Endothelial cell of umbilical vein (primary cell): ENCODE measurements at regions not wholly inside any gene's neighbourhood (a gene's known extent, or its start where the extent isn't known, plus 50 kb on each side); places are given as distances from the start of the nearest gene placed in this dataset.
A peak's percentile ranks its signal among the peaks of the same experiment; 100 is the strongest.

Source experiments
- BruUV-seq: library from RNA; stranded (reverse); fragments of 400-500 nt; replicated peaks from 2 replicates; lab custom pipeline; 2021; lab: Mats Ljungman, UMichigan
- CTCF ChIA-PET: fragments of 300-600, 350-600 bp; sonication (Branson Sonifier 250); formaldehyde crosslinking; loops from one replicate; lab custom pipeline; 2021; ENCODE audit warnings: antibody characterized with exemption, inconsistent platforms; lab: Charles Lee
- POLR2A ChIA-PET: fragments of 300-600, 350-600 bp; sonication (Branson Sonifier 250); formaldehyde crosslinking; loops from one replicate; lab custom pipeline; 2021; ENCODE audit warnings: antibody characterized with exemption, inconsistent platforms; lab: Charles Lee
- DNase-seq: peaks from one replicate; pipeline ENCODE4 v3.0.0-alpha.2; 2011; ENCODE audit warnings: low read depth, low spot score
- FAIRE-seq: peaks from 2 replicates; lab custom pipeline; 2011; peaks lifted over from hg19 to GRCh38; lab: Jason Lieb, UNC
- H2AFZ ChIP-seq: 2 replicates; pipeline ENCODE4 v1.6.0; 2012; ENCODE audit warnings: low read depth, low read length, control low read depth, inconsistent platforms
- H3K27ac ChIP-seq: 2 replicates; pipeline ENCODE4 v1.5.1; 2011; ENCODE audit warnings: low read depth, mild to moderate bottlenecking, control low read depth, low read length, moderate library complexity; ENCODE audit not compliant: insufficient read depth
- H3K27me3 ChIP-seq, 2 experiments: 2 replicates each; pipeline versions ENCODE4 v1.6.0 to v1.6.1; 2011; ENCODE audit warnings: low read length in 2 of 2, mixed read lengths in 1 of 2; ENCODE audit not compliant: control insufficient read depth in 2 of 2, insufficient read depth in 2 of 2
- H3K36me3 ChIP-seq, 2 experiments: 2 replicates in 1 of 2; 3 replicates in 1 of 2; pipeline ENCODE4 v1.5.1; 2011; ENCODE audit warnings: low read length in 2 of 2, mild to moderate bottlenecking in 1 of 2, moderate library complexity in 1 of 2; ENCODE audit not compliant: control insufficient read depth in 2 of 2, insufficient read depth in 2 of 2; ENCODE audit errors: extremely low read depth in 1 of 2
- H3K4me1 ChIP-seq: 3 replicates; pipeline ENCODE4 v1.5.1; 2011; ENCODE audit warnings: mild to moderate bottlenecking, low read length; ENCODE audit not compliant: control insufficient read depth, insufficient read depth; ENCODE audit errors: extremely low read depth
- H3K4me2 ChIP-seq: 2 replicates; pipeline ENCODE4 v1.6.1; 2011; ENCODE audit warnings: low read length, control low read depth, mixed read lengths; ENCODE audit not compliant: insufficient read depth
- H3K4me3 ChIP-seq, 3 experiments: fragments of 200-600 bp in 1 of 3; sonication (generic), shearing (Covaris generic) in 1 of 3; replicated peaks in 1 of 3; 2 replicates each; pipeline ENCODE4 v1.5.1; 2011 to 2016; ENCODE audit warnings: control low read depth in 3 of 3, low read length in 3 of 3, mild to moderate bottlenecking in 2 of 3, inconsistent platforms in 1 of 3, low read depth in 1 of 3, moderate library complexity in 1 of 3; ENCODE audit not compliant: insufficient read depth in 1 of 3
- H3K79me2 ChIP-seq: 2 replicates; pipeline ENCODE4 v1.6.0; 2012; ENCODE audit warnings: low read length, inconsistent platforms; ENCODE audit not compliant: control insufficient read depth, insufficient read depth
- H3K9ac ChIP-seq: replicated peaks from 2 replicates; pipeline ENCODE3; 2011; ENCODE audit warnings: low read length, control low read depth; ENCODE audit not compliant: insufficient read depth; ENCODE audit errors: extremely low read depth
- H3K9me1 ChIP-seq: replicated peaks from 3 replicates; pipeline ENCODE4 v1.6.0; 2011; ENCODE audit warnings: mild to moderate bottlenecking, low read length; ENCODE audit not compliant: control insufficient read depth, insufficient read depth; ENCODE audit errors: extremely low read depth
- H3K9me3 ChIP-seq: replicated peaks from 2 replicates; pipeline ENCODE4 v1.5.1; 2012; ENCODE audit warnings: low read length, inconsistent platforms; ENCODE audit not compliant: control insufficient read depth, insufficient read depth
- H4K20me1 ChIP-seq: replicated peaks from 2 replicates; pipeline ENCODE3; 2011; ENCODE audit warnings: mild to moderate bottlenecking, low read length; ENCODE audit not compliant: control insufficient read depth, insufficient read depth; ENCODE audit errors: extremely low read depth
- CTCF ChIP-seq, 2 donors: IDR thresholded peaks; 1 replicate in 1 of 2; 2 replicates in 1 of 2; pipeline ENCODE4 v1.5.1; 2011; ENCODE audit warnings: low read length in 2 of 2, mild to moderate bottlenecking in 2 of 2, moderate library complexity in 2 of 2, control low read depth in 1 of 2, inconsistent platforms in 1 of 2, low read depth in 1 of 2; ENCODE audit not compliant: insufficient read depth in 1 of 2; ENCODE audit errors: extremely low read depth in 1 of 2
- EZH2 ChIP-seq: IDR thresholded peaks from 2 replicates; pipeline ENCODE4 v1.6.1; 2012; ENCODE audit warnings: borderline replicate concordance, low read depth, mild to moderate bottlenecking, moderate library complexity, low read length, inconsistent platforms; ENCODE audit not compliant: severe bottlenecking
- FOS ChIP-seq: IDR thresholded peaks from 2 replicates; pipeline ENCODE4 v1.6.1; 2011; ENCODE audit warnings: mild to moderate bottlenecking, low read length, moderate library complexity, borderline replicate concordance; ENCODE audit not compliant: insufficient read depth
- GATA2 ChIP-seq: IDR thresholded peaks from 2 replicates; pipeline ENCODE4 v1.7.0; 2011; ENCODE audit warnings: low read depth, mild to moderate bottlenecking, moderate library complexity, mixed read lengths, low read length; ENCODE audit not compliant: insufficient read length, insufficient read depth
- JUN ChIP-seq: IDR thresholded peaks from 2 replicates; pipeline ENCODE4 v1.6.1; 2011; ENCODE audit warnings: borderline replicate concordance, low read depth; ENCODE audit not compliant: insufficient read length, insufficient read depth
- MAX ChIP-seq: IDR thresholded peaks from 2 replicates; pipeline ENCODE4 v1.6.1; 2011; ENCODE audit not compliant: insufficient read depth, insufficient read length
- MYC ChIP-seq: IDR thresholded peaks from one replicate; pipeline ENCODE4 v1.6.1; 2011; ENCODE audit warnings: mild to moderate bottlenecking, low read depth, low read length
- POLR2A ChIP-seq: IDR thresholded peaks from 2 replicates; pipeline ENCODE4 v1.6.1; 2012; ENCODE audit warnings: low read depth, mild to moderate bottlenecking, control low read depth, low read length
- POLR2AphosphoS5 ChIP-seq: IDR thresholded peaks from 2 replicates; pipeline ENCODE4 v1.6.1; 2012; ENCODE audit warnings: low read depth, mild to moderate bottlenecking, control low read depth, low read length, moderate library complexity; ENCODE audit not compliant: insufficient read depth
- dilution Hi-C: fragments of 300-500 bp; cut with MboI; formaldehyde crosslinking; loops from one replicate; pipeline ENCODE4 v1.15.0; 2019; ENCODE audit warnings: low sequenced_read_pairs; ENCODE audit not compliant: extremely low pct_ligation_motif_present
- intact Hi-C: fragments of 100-400 bp; cut with micrococcal nuclease; formaldehyde crosslinking; loops from one replicate; pipeline ENCODE4 v1.10.0; 2022

GRCh38 chr10:44591911-44592310 is 207.0 kb upstream of the CXCL12 start:
- no TSS peak for BruUV-seq
- Histone ChIP-seq H2AFZ (no peak overlapping the region), H3K27me3 (no peaks in the 10 kb centered on the region), H4K20me1 (no peaks in the 10 kb centered on the region), H3K4me3 (no peak overlapping the region), H3K27ac (no peak overlapping the region), H3K79me2 (no peaks in the 10 kb centered on the region), H3K9me3 (no peaks in the 10 kb centered on the region), H3K4me2 (no peak overlapping the region), H3K36me3 (no peaks in the 10 kb centered on the region), H3K4me1 (no peaks in the 10 kb centered on the region), H3K9me1 (no peaks in the 10 kb centered on the region), H3K9ac (no peak overlapping the region)
- DNase-seq, result peak; percentile 19
- intact Hi-C loops (no loop called here), dilution Hi-C loops (no loop called here)
- ChIA-PET CTCF (no interaction called here), POLR2A (no interaction called here)
- FAIRE-seq, result no peak
- TF ChIP-seq POLR2A (no peak), GATA2 (no peak), EZH2 (no peak), MAX (no peak), FOS (no peak), CTCF (IDR thresholded peaks at IDR 0.05; ENCODE audit: extremely low read depth in 1 of 2, insufficient read depth in 1 of 2, low read depth in 1 of 2, low read length in 2 of 2) (no peak), POLR2AphosphoS5 (no peak), JUN (no peak), MYC (no peak)
